ENCODE measurements at regions not wholly inside any gene's neighbourhood (a gene's known extent, or its start where the extent isn't known, plus 50 kb on each side); places are given as distances from the start of the nearest gene placed in this dataset.

DNA sequence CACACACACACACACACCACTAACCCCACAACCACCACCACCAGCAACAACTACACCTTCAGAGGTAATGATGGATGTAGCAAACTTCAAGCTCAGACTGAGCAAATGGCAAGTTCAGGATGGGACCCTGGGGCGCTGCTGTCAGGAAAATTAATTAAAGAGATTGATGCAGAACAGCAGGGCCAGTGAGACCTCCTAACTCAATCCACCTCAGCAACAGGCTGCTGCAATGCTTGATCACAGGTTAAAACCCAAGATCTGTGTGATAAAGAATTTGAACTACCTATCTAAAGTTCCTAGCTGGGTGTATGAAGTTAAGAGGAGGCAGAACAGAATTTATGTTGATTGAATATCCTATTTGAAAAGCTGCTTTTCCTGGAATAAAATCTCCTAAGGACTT lies 140.3 kb upstream of the FER start:
- no peak for ATAC-seq
- POLR2A ChIA-PET = no interaction called here
- peaks cover 0 to 14% (median 4%) of the 10 kb centered on the region in 3 donors for H3K36me3 Mint-ChIP-seq
- H3K4me3 Mint-ChIP-seq = no peak overlapping the region
- peaks cover 4 to 9% (median 5%) of the 10 kb centered on the region in 4 donors for H3K4me1 Mint-ChIP-seq
- no peak for DNase-seq
- H3K27me3 Mint-ChIP-seq = peaks cover 0 to 15% (median 6%) of the 10 kb centered on the region in 5 donors
- H3K27ac Mint-ChIP-seq = no peak overlapping the region
- peaks cover 0 to 24% (median 9%) of the 10 kb centered on the region in 9 donors for H3K9me3 Mint-ChIP-seq

DNA sequence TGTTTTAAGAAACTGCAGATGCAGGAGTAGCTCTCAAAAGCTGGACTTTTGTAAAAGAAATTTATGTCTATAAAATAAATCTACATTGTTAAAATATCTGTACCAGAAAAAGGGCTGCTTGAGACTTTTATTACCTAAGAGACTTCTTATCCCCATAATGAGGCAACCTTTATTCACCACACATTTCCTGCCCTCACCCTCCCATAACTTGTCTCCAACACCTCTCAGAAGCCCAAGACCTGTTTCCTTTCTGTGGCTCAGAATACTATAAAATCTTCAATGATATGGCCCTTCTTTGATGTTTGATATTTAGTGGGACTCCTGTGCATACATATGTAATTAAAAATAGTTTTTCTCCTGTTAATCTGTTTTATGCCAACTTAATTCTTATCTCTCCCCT lies 141.5 kb upstream of the FER start:
- H3K9me3 Mint-ChIP-seq = peaks cover 0 to 14% (median 5%) of the 10 kb centered on the region in 9 donors
- peak; percentile 33 to 79 for ATAC-seq
- H3K27ac Mint-ChIP-seq = peak overlapping the region in 1 of 10 donors; percentile 11
- H3K4me1 Mint-ChIP-seq = peaks cover 4 to 9% (median 5%) of the 10 kb centered on the region in 4 donors
- H3K4me3 Mint-ChIP-seq = no peak overlapping the region
- H3K36me3 Mint-ChIP-seq = peaks cover 0 to 8% (median 0%) of the 10 kb centered on the region in 3 donors
- peaks cover 0 to 10% (median 6%) of the 10 kb centered on the region in 5 donors for H3K27me3 Mint-ChIP-seq
- POLR2A ChIA-PET = no interaction called here
- DNase-seq = peak in 3 of 10 donors; percentile 0 to 23 (median 4)

DNA sequence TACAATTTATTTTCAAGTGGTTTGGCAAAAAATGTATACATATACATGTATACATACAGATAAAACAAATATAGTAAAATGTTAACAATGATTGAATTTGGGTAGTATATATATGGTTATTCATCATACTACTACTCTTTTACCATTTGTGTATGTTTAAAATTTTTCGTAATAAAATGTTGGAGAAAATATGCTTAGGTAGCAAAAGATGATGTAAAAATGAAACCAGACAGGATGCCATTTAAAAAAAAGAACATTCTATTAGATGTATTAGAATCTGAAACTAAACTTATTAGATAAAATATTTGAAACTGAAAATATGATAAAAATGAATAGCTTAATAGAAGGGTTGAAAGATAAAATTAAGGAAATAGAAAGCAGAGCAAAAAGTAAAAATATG lies 144.9 kb upstream of the FER start:
- peaks cover 4 to 9% (median 5%) of the 10 kb centered on the region in 4 donors for H3K4me1 Mint-ChIP-seq
- H3K36me3 Mint-ChIP-seq = no peaks in the 10 kb centered on the region
- ATAC-seq = no peak
- no peak overlapping the region for H3K27ac Mint-ChIP-seq
- DNase-seq = no peak
- H3K4me3 Mint-ChIP-seq = no peak overlapping the region
- POLR2A ChIA-PET = no interaction called here
- peaks cover 3 to 19% (median 6%) of the 10 kb centered on the region in 5 donors for H3K27me3 Mint-ChIP-seq
- H3K9me3 Mint-ChIP-seq = no peaks in the 10 kb centered on the region

DNA sequence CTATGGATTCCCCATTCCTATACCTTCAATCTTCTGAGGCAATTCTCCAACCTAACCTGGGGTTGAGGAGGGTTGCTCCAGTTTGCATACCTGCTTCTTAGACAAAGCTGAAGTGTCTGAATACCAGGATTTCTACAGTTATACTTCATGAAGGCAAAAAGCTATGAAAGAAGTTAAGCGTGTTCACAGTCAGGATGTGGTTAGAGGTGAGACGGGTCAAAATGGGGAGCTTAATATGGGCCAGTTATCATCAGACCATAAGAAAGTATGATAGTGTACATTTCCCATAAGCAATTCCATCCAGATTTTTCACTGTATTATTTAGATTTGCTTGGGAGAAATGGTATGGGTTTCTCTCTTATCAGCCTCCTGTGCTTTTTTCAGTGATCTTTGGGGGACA lies 156.9 kb upstream of the FER start:
- Mint-ChIP-seq H3K4me1 (no peaks in the 10 kb centered on the region), H3K27me3 (peaks cover 8 to 29% (median 12%) of the 10 kb centered on the region in 5 donors), H3K36me3 (no peaks in the 10 kb centered on the region), H3K4me3 (no peak overlapping the region), H3K27ac (no peak overlapping the region), H3K9me3 (peaks cover 0 to 4% (median 0%) of the 10 kb centered on the region in 9 donors)
- ATAC-seq (no peak), DNase-seq (no peak)
- POLR2A ChIA-PET = no interaction called here

DNA sequence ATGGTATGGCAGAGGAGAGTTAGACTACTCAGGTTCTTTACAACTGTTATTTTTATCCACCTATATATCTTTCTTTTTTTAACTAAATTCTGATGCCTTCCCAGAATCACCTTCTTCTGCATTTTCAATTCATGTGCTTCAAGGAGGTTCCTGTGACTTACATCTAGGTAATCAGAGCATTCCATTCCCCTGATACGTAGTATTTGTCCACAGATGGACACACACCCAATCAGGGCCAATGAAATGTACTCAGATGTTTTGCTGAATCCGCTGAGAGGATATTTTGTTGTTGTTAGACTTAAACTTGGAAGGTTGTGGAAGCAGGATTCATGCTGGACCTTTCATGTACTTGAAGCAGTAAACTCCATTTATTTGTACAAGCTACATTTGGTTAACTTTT lies 159.4 kb upstream of the FER start:
- Mint-ChIP-seq H3K27ac (peak overlapping the region in 1 of 10 donors; percentile 60), H3K9me3 (peaks cover 0 to 4% (median 0%) of the 10 kb centered on the region in 9 donors), H3K36me3 (no peaks in the 10 kb centered on the region), H3K4me1 (no peaks in the 10 kb centered on the region), H3K4me3 (no peak overlapping the region), H3K27me3 (peaks cover 10 to 34% (median 16%) of the 10 kb centered on the region in 5 donors)
- no peak for ATAC-seq
- no peak for DNase-seq
- POLR2A ChIA-PET = no interaction called here

DNA sequence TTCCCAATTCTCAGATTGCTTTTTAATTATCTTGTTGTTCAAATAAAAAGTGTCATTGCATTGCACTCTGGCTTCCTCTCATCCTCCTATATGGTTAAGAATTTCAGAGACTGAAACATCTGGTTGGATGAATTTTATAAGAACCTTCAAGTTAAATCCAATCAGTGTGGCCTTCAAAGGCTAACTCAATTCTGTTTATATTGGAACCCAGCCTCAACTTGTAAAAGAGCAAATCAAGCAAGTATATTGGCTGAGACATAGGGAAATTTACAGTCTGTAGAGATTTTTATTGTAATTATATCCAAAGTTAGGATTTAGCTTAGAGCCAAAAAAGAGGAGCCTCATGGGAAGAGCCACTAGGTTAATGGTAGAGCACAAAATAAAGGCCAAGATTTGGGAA lies 159.9 kb upstream of the FER start:
- POLR2A ChIA-PET = no interaction called here
- peaks cover 8 to 34% (median 16%) of the 10 kb centered on the region in 5 donors for H3K27me3 Mint-ChIP-seq
- ATAC-seq = no peak
- no peaks in the 10 kb centered on the region for H3K4me1 Mint-ChIP-seq
- no peaks in the 10 kb centered on the region for H3K36me3 Mint-ChIP-seq
- H3K27ac Mint-ChIP-seq = peak overlapping the region in 1 of 10 donors; percentile 60
- no peak overlapping the region for H3K4me3 Mint-ChIP-seq
- no peak for DNase-seq
- peaks cover 0 to 4% (median 0%) of the 10 kb centered on the region in 9 donors for H3K9me3 Mint-ChIP-seq

DNA sequence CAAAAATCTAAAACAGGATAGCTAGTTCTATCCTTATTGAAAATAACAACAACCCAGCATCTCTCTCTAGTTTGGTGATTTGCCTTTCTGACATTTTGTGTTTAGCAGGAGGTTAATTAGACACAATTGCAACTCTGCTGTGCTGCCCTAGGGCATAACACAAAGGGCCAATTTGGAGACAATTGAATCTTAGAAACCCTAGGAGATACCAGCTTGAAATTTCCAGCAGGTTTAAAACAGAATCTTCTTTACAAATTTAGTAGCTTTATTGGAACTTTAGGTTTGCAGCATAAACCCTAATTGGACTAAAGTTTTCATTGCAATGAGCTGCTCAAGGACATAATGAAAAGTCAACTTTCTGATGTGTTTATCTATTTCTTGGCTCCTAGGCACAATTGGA lies 166.7 kb upstream of the FER start:
- H3K9me3 Mint-ChIP-seq = peaks cover 0 to 8% (median 1%) of the 10 kb centered on the region in 9 donors
- POLR2A ChIA-PET = no interaction called here
- H3K27ac Mint-ChIP-seq = no peak overlapping the region
- peaks cover 6 to 18% (median 15%) of the 10 kb centered on the region in 5 donors for H3K27me3 Mint-ChIP-seq
- ATAC-seq (no peak), DNase-seq (no peak)
- H3K36me3 Mint-ChIP-seq = no peaks in the 10 kb centered on the region
- H3K4me1 Mint-ChIP-seq = no peaks in the 10 kb centered on the region
- no peak overlapping the region for H3K4me3 Mint-ChIP-seq

DNA sequence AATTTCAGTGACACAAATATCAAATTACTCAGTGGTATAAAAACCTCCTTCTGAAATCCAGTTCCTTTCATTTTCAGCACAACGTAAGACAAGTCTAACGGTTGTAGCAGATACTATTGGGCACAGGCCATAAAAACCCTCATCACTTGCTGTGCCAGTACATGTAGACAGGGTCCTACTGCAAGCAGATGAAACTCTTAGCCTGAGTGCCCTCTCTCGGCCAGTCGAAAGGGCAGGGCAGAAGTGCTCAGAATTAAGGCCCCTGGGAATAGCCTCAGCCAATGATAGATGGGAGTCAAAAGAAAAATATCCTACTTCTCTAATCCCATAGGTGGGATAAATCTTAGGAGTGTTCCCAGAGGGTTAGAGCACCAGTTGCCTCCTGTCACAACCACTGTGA lies 168.5 kb upstream of the FER start:
- POLR2A ChIA-PET = no interaction called here
- Mint-ChIP-seq H3K4me1 (no peaks in the 10 kb centered on the region), H3K9me3 (peaks cover 0 to 20% (median 12%) of the 10 kb centered on the region in 9 donors), H3K27me3 (peaks cover 6 to 18% (median 11%) of the 10 kb centered on the region in 5 donors), H3K27ac (peak overlapping the region in 1 of 10 donors; percentile 18), H3K36me3 (peaks cover 0 to 2% (median 0%) of the 10 kb centered on the region in 3 donors), H3K4me3 (no peak overlapping the region)
- ATAC-seq (no peak), DNase-seq (no peak)

DNA sequence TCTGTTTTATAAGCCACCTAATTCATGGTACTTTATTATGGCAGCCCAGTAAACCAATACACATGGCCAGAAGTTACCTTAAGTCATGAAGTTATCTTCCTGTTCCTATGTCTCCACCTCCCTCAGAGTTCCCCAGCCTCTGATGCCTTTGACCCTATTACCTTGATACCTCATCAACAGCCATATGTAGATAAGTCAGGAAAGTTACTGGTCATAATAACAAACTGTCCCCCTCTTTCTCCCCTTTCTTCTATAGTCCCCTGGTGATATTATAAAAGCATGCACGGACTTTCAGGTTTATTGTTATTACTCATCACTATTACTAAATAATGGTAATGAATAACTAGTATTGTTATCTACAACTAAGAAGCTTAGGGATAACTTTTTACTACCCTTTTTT lies 168.9 kb upstream of the FER start:
- Mint-ChIP-seq H3K4me3 (no peak overlapping the region), H3K4me1 (no peaks in the 10 kb centered on the region), H3K27ac (no peak overlapping the region), H3K9me3 (peaks cover 0 to 24% (median 15%) of the 10 kb centered on the region in 9 donors), H3K27me3 (peaks cover 6 to 16% (median 11%) of the 10 kb centered on the region in 5 donors), H3K36me3 (peaks cover 0 to 4% (median 0%) of the 10 kb centered on the region in 3 donors)
- no peak for ATAC-seq
- POLR2A ChIA-PET = no interaction called here
- DNase-seq = no peak

DNA sequence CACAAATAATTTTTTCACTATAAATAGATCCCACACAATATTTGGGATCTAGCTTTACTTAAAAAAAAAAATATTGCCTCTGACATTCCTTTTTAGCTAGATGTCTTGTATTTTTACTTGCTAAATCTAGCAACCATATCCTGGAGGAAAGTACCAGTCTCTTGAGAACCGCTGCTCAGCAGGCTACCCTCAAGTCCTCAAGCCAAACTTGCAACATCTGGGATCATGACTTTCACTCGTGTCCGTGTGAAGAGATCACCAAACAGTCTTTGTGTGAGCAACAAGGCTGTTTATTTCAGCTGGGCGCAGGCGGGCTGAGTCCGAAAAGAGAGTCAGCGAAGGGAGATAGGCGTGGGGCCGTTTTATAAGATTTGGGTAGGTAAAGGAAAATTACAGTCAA lies 180.3 kb upstream of the FER start:
- no peaks in the 10 kb centered on the region for H3K36me3 Mint-ChIP-seq

DNA sequence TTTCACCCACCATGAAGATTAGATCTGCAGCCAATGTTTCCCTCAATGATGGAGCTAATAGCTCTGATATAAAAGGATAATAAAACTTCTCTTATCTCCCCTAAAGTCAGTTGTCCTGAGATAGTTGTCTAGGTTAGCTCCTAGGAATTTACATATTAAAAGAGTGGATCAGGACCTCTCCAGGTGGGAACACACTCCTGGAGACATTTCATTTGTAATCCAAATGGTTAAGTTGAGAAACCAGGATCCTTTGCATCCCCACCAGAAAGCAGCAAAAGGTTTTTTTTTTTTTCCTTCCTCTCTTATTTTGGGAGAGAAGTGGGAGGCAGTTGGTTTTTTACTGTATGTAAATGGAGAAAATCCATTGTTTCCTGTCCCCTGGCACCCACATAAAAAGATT lies 182.5 kb upstream of the FBXL17 start:
- Mint-ChIP-seq H3K36me3 (no peaks in the 10 kb centered on the region), H3K4me1 (no peaks in the 10 kb centered on the region), H3K27me3 (peaks cover 0 to 9% (median 0%) of the 10 kb centered on the region in 5 donors), H3K9me3 (no peaks in the 10 kb centered on the region), H3K27ac (no peak overlapping the region), H3K4me3 (no peak overlapping the region)
- DNase-seq = no peak
- POLR2A ChIA-PET = no interaction called here
- ATAC-seq = no peak

More for the DNA sequence above, 180.3 kb upstream of the FER start:
- POLR2A ChIA-PET = no interaction called here
- Mint-ChIP-seq H3K9me3 (peaks cover 0 to 2% (median 0%) of the 10 kb centered on the region in 9 donors), H3K4me3 (no peak overlapping the region), H3K27me3 (peaks cover 0 to 12% (median 3%) of the 10 kb centered on the region in 5 donors), H3K4me1 (no peaks in the 10 kb centered on the region), H3K27ac (no peak overlapping the region)
- ATAC-seq = no peak
- DNase-seq = no peak

DNA sequence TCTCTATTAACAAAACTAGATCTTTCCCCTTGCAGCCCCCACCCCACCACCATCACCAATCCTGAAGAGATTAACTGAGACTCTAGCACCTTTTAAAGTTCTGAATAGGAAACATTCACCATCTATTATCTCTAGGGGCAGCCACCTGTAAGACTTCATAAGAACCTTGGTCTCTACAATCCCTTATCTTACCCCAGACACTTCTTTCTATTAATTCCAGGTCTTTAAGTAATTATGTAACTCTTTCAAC lies 180.2 kb upstream of the FBXL17 start:
- DNase-seq (no peak), ATAC-seq (no peak)
- peaks cover 0 to 9% (median 0%) of the 10 kb centered on the region in 5 donors for H3K27me3 Mint-ChIP-seq
- H3K4me1 Mint-ChIP-seq = no peaks in the 10 kb centered on the region
- peaks cover 0 to 3% (median 0%) of the 10 kb centered on the region in 9 donors for H3K9me3 Mint-ChIP-seq
- no peaks in the 10 kb centered on the region for H3K36me3 Mint-ChIP-seq
- H3K4me3 Mint-ChIP-seq = no peak overlapping the region
- POLR2A ChIA-PET = no interaction called here
- H3K27ac Mint-ChIP-seq = no peak overlapping the region

DNA sequence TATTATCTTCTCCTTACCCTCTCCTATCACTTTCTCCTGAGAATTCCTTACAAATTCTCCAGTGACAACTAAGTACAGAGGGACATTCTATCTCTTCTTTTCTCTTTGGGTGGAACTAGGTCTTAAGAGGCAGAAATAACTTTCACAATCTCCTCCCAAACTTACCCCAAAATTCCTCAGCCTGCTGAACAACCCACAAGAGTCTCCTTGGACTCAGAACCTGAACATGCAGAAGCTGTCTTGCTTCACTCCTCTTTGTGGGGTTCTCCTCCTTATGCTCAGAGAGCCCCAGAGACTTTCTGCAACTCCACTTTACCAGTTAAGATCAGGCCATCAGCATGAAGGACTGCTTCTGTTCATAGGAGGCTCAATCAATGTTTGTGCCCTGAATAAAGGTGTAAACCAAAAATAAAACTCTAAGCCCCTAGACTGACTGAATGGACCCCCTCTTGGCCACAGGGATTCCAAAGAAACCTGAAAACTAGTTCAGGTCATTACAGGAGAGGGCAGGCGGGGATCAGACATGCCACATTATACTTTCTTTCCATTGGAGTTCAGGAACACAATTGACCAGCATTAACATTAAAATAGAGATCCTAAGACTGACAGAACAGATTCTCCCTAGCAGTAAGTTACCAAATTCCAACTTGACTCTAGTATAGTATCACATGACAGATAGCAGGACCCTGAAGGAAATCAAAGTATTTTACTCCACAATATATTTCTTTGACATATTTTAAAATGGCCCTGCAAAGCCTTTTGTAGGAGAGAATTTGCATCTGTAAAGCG lies 179.7 kb upstream of the FBXL17 start:
- no peak overlapping the region for H3K27ac Mint-ChIP-seq

DNA sequence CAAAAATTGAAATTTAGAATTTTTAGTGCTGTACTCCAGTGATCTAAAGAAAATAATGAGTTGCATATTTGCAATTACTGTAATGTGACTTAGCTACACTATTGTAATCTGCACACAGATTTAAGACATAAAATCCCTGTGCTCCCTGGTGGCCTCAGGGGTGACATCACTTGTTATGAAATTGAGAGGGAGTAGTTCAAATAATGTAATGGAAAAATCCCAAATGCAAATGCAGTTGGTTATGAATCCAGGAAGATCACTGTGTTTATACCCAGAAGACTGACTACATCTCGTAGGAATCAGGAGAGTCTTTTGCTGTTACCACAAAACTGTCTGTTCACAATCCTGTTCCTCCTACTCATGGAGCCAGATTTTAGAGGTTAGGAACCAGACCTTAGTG lies 178.7 kb upstream of the FBXL17 start:
- no peak overlapping the region for H3K4me3 Mint-ChIP-seq
- H3K36me3 Mint-ChIP-seq = no peaks in the 10 kb centered on the region
- peaks cover 0 to 7% (median under 1%) of the 10 kb centered on the region in 5 donors for H3K27me3 Mint-ChIP-seq
- ATAC-seq (no peak), DNase-seq (no peak)
- no peaks in the 10 kb centered on the region for H3K4me1 Mint-ChIP-seq
- peaks cover 0 to 3% (median 0%) of the 10 kb centered on the region in 9 donors for H3K9me3 Mint-ChIP-seq
- no peak overlapping the region for H3K27ac Mint-ChIP-seq
- POLR2A ChIA-PET = no interaction called here

More for the DNA sequence above, 179.7 kb upstream of the FBXL17 start:
- POLR2A ChIA-PET = no interaction called here
- DNase-seq (no peak), ATAC-seq (no peak)
- Mint-ChIP-seq H3K4me1 (no peaks in the 10 kb centered on the region), H3K9me3 (peaks cover 0 to 3% (median 0%) of the 10 kb centered on the region in 9 donors), H3K36me3 (no peaks in the 10 kb centered on the region), H3K4me3 (no peak overlapping the region), H3K27me3 (peaks cover 0 to 9% (median 0%) of the 10 kb centered on the region in 5 donors)

All from naive thymus-derived CD8-positive, alpha-beta T cell (primary cell).